Type B pancreatic cell (in vitro differentiated cells): ENCODE measurements at regions not wholly inside any gene's neighbourhood (a gene's known extent, or its start where the extent isn't known, plus 50 kb on each side); places are given as distances from the start of the nearest gene placed in this dataset.
A peak's percentile ranks its signal among the peaks of the same experiment; 100 is the strongest.
"Not testable (repeated sequence)": the region's sequence is repeated elsewhere in the genome, so short reads cannot be mapped to it uniquely, and the experiment has no call there.

Experiments used
- DNase-seq: peaks from one replicate; pipeline ENCODE4 v3.0.0; 2021; ENCODE audit warnings: mixed read lengths; ENCODE audit not compliant: unreplicated experiment; ENCODE audit errors: extremely low spot score
- H3K27ac Mint-ChIP-seq: 2 replicates; pipeline ENCODE4 v1.8.0; 2021; ENCODE audit warnings: mild to moderate bottlenecking, mixed read lengths
- H3K27me3 Mint-ChIP-seq: 2 replicates; pipeline ENCODE4 v1.8.0; 2021; ENCODE audit warnings: mixed read lengths
- H3K36me3 Mint-ChIP-seq: 2 replicates; pipeline ENCODE4 v1.8.0; 2021; ENCODE audit warnings: mixed read lengths
- H3K4me1 Mint-ChIP-seq: one replicate; pipeline ENCODE4 v1.8.0; 2021; ENCODE audit warnings: mixed read lengths; ENCODE audit not compliant: unreplicated experiment
- H3K4me3 Mint-ChIP-seq: 2 replicates; pipeline ENCODE4 v1.8.0; 2021; ENCODE audit warnings: mild to moderate bottlenecking, mixed read lengths
- H3K9me3 Mint-ChIP-seq: 2 replicates; pipeline ENCODE4 v1.8.0; 2021; ENCODE audit warnings: mixed read lengths
- TF ChIP-seq, protein P1 (sequence below): fragments of 200-600 bp; sonication (generic); conservative IDR thresholded peaks from 2 replicates; pipeline ENCODE4 v1.5.0; 2021; ENCODE audit warnings: antibody characterized with exemption, mild to moderate bottlenecking

DNA sequence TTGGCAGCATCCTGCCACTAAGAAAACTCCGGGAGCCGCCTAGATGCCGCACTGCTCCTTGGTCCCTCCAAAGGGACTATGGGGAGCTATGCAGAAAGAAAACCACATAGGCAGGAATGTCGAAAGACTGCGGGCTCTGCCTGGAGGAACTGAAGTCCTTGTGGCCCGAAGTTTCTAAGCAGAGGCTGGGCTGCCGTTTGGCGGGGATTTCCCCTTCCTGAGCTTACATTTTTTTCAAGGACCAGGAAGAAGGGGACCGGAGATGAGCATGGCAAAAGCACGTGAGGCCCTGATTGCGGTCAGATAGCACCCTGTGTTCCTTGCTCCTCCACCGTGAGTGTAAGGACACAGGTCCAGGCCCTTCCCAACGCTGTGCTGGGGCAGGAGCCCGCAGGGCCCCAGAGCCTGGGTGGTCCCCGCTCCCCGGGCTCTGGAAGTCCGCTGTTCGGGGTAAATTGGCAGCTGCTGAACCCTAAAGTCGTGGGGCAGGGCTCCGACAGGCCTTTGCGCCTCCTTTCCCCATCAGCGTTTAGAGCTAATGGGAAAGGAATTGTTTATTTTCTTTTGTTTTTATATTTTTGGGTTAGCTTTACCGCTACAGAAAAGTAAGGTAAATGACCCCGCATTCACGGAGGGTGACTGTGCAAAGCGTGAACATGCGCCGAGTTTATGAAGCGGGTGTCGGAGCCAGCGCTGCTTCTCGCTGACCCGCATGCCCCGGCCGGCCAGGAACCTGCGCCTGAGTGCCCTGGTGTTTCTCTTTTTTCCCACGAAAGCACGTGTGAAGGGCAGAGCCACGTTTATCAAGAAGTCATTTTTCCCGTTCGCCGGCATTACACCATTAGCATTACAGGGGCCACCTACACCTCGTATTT, 356.5 kb upstream of the ZNF32 start:
- peaks cover 11% of the 10 kb centered on the region for H3K27me3 Mint-ChIP-seq
- DNase-seq: no peak
- H3K9me3 Mint-ChIP-seq: no peaks in the 10 kb centered on the region
- no peaks in the 10 kb centered on the region for H3K36me3 Mint-ChIP-seq
- TF ChIP-seq, protein P1, sequence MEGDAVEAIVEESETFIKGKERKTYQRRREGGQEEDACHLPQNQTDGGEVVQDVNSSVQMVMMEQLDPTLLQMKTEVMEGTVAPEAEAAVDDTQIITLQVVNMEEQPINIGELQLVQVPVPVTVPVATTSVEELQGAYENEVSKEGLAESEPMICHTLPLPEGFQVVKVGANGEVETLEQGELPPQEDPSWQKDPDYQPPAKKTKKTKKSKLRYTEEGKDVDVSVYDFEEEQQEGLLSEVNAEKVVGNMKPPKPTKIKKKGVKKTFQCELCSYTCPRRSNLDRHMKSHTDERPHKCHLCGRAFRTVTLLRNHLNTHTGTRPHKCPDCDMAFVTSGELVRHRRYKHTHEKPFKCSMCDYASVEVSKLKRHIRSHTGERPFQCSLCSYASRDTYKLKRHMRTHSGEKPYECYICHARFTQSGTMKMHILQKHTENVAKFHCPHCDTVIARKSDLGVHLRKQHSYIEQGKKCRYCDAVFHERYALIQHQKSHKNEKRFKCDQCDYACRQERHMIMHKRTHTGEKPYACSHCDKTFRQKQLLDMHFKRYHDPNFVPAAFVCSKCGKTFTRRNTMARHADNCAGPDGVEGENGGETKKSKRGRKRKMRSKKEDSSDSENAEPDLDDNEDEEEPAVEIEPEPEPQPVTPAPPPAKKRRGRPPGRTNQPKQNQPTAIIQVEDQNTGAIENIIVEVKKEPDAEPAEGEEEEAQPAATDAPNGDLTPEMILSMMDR: no peak
- H3K27ac Mint-ChIP-seq: no peak overlapping the region
- H3K4me3 Mint-ChIP-seq: no peak overlapping the region
- H3K4me1 Mint-ChIP-seq: peaks cover 24% of the 10 kb centered on the region

DNA sequence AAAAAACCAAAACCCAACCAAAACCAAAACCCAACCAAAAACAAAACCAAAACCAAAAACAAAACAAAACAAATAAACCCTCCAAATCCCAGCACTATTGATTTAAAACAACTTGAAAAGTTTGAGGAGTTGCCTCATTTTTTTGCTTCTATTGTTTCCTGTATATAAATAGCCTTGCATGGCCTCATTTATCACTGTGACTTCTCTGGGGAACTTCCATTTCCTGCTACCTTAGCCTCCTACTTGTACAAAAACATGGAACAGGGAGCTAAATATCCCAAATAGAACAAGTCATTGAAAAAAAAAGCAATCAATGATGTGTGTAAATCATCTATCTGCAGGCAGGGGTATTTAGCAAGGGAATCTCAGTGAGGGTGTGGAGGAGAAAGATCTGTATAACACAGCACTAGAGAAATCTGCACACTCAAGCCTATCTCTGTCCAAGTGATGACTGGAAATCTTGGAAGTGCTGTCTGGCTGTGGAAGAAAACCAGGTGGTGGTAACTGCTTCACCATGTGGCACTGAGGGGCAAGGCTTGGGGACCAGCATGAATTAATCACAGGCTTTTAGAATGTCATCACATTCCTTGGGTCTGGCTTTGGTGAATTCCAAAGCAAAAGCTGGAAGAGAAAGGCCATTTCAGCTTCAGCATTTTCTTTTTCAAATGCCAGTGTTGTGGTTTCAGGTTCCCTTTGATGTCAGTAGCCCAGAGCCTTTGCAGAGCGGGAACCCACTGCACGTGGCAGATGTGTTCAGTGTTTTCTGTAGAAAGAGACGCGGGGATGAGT, 349.5 kb upstream of the ZNF32 start:
- Mint-ChIP-seq H3K4me3 (peak overlapping the region; percentile 26), H3K4me1 (peaks cover 13% of the 10 kb centered on the region), H3K36me3 (no peaks in the 10 kb centered on the region), H3K9me3 (no peaks in the 10 kb centered on the region), H3K27me3 (no peaks in the 10 kb centered on the region), H3K27ac (peak overlapping the region; percentile 10)
- DNase-seq: no peak
- TF ChIP-seq, protein P1: no peak

DNA sequence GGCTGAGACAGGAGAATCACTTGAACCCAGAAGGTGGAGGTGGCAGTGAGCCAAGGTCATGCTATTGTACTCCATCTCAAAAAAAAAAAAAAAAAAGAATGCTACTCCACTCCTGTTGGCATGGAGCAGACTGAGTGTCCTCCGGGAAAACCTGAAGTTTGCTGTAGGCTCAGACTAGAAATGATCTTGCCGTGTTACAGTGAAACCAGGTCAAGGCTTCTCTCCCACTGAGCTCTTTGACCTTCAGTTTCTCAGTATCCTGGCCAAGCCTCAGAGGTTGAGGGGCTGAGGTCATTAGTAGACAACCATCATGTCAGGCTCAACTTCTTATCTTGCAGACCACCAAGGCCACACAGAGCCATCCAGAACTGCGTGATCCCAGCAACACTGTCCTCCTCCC, 348.6 kb upstream of the ZNF32 start:
- peaks cover 13% of the 10 kb centered on the region for H3K4me1 Mint-ChIP-seq
- no peak overlapping the region for H3K27ac Mint-ChIP-seq
- DNase-seq: no peak
- H3K4me3 Mint-ChIP-seq: no peak overlapping the region
- no peaks in the 10 kb centered on the region for H3K27me3 Mint-ChIP-seq
- TF ChIP-seq, protein P1: no peak
- H3K36me3 Mint-ChIP-seq: no peaks in the 10 kb centered on the region
- H3K9me3 Mint-ChIP-seq: no peaks in the 10 kb centered on the region

DNA sequence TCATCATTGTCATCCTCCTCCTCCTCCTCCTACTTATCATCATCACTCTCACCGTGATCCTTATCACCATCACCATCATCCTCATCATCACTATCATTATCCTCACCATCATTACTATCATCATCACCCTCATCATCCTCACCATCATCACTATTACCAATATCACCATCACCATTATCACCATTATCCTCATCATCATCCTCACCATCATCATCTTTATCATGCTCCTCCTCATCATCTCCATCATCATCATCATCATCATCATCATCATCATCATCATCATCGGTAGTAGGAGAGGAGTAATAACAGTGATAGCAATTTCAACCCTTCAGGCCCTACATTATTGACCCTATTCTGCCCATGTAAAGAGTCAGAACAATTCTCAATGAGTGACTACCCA, 345.9 kb upstream of the ZNF32 start:
- Mint-ChIP-seq H3K36me3 (no peaks in the 10 kb centered on the region), H3K27me3 (peaks cover 7% of the 10 kb centered on the region), H3K4me1 (peaks cover 13% of the 10 kb centered on the region), H3K4me3 (no peak overlapping the region), H3K9me3 (peaks cover 9% of the 10 kb centered on the region), H3K27ac (no peak overlapping the region)
- TF ChIP-seq, protein P1: no peak
- no peak for DNase-seq

DNA sequence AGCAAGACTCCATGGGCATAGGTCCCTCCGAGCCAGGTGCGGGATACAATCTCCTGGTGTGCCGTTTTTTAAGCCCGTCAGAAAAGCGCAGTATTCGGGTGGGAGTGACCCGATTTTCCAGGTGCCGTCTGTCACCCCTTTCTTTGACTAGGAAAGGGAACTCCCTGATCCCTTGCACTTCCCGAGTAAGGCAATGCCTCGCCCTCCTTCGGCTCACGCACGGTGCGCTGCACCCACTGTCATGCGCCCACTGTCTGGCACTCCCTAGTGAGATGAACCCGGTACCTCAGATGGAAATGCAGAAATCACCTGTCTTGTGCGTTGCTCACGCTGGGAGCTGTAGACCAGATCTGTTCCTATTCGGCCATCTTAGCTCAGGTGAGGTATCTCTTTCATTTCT, 344.1 kb upstream of the ZNF32 start:
- not testable (repeated sequence) for H3K27me3 Mint-ChIP-seq, H3K27ac Mint-ChIP-seq, H3K4me3 Mint-ChIP-seq, H3K9me3 Mint-ChIP-seq, H3K36me3 Mint-ChIP-seq, H3K4me1 Mint-ChIP-seq
- peak; percentile 27 for DNase-seq

- Mint-ChIP-seq H3K27me3 (peaks cover 7% of the 10 kb centered on the region), H3K4me1 (no peaks in the 10 kb centered on the region), H3K9me3 (peaks cover 13% of the 10 kb centered on the region), H3K4me3 (no peak overlapping the region), H3K27ac (no peak overlapping the region), H3K36me3 (no peaks in the 10 kb centered on the region)
- TF ChIP-seq, protein P1: no peak
- DNase-seq: no peak
Observed at GRCh38 chr10:43986374-43986773, 337.7 kb upstream of the ZNF32 start.
